ENCODE measurements at regions not wholly inside any gene's neighbourhood (a gene's known extent, or its start where the extent isn't known, plus 50 kb on each side); places are given as distances from the start of the nearest gene placed in this dataset.

- DNase-seq (ENCODE audit: low spot score): no peak
These were observed 264.7 kb downstream of the C16orf95 start for GRCh38 chr16:87052506-87052905.

- DNase-seq (ENCODE audit: low spot score): no peak
These were observed 263.9 kb downstream of the C16orf95 start for GRCh38 chr16:87053016-87053982.

GRCh38 chr16:87054154-87054553 lies 263.0 kb downstream of the C16orf95 start:
- no peak for DNase-seq (ENCODE audit: low spot score)

GRCh38 chr16:87054856-87055255 lies 262.3 kb downstream of the C16orf95 start:
- DNase-seq (ENCODE audit: low spot score): no peak

- DNase-seq (ENCODE audit: low spot score): no peak
These were observed 261.1 kb downstream of the C16orf95 start for GRCh38 chr16:87056083-87056482.

- DNase-seq (ENCODE audit: low spot score): no peak
These were observed 260.6 kb downstream of the C16orf95 start for GRCh38 chr16:87056551-87056950.

GRCh38 chr16:87057211-87057881 lies 259.8 kb downstream of the C16orf95 start:
- DNase-seq (ENCODE audit: low spot score): no peak

GRCh38 chr16:87057951-87058560 lies 259.1 kb downstream of the C16orf95 start:
- no peak for DNase-seq (ENCODE audit: low spot score)

- DNase-seq (ENCODE audit: low spot score): no peak
These were observed 258.4 kb downstream of the C16orf95 start for GRCh38 chr16:87058728-87059250.

GRCh38 chr16:87060034-87060986 lies 256.9 kb downstream of the C16orf95 start:
- no peak for DNase-seq (ENCODE audit: low spot score)

- no peak for DNase-seq (ENCODE audit: low spot score)
These were observed 255.8 kb downstream of the C16orf95 start for GRCh38 chr16:87061243-87061920.

- peak; percentile 3 for DNase-seq (ENCODE audit: low spot score)
These were observed 254.4 kb downstream of the C16orf95 start for GRCh38 chr16:87062569-87063442.

GRCh38 chr16:87063543-87063942 lies 253.6 kb downstream of the C16orf95 start:
- DNase-seq (ENCODE audit: low spot score): no peak

GRCh38 chr16:87064731-87065445 lies 252.3 kb downstream of the C16orf95 start:
- no peak for DNase-seq (ENCODE audit: low spot score)

- DNase-seq (ENCODE audit: low spot score): no peak
These were observed 251.6 kb downstream of the C16orf95 start for GRCh38 chr16:87065446-87066132.

- DNase-seq (ENCODE audit: low spot score): no peak
These were observed 250.8 kb downstream of the C16orf95 start for GRCh38 chr16:87066133-87067002.

- no peak for DNase-seq (ENCODE audit: low spot score)
These were observed 250.1 kb downstream of the C16orf95 start for GRCh38 chr16:87067003-87067556.

All from CD4-positive, alpha-beta T cell treated with Interleukin-2 at 100 ng/mL for 4 hours (primary cell).